B cell (primary cell): ENCODE measurements at regions not wholly inside any gene's neighbourhood (a gene's known extent, or its start where the extent isn't known, plus 50 kb on each side); places are given as distances from the start of the nearest gene placed in this dataset.

Experiments
- ATAC-seq: fragments of 200-7000 bp; cut with Tn5 transposase; one replicate; pipeline ENCODE4 v1.10.0; 2021; ENCODE audit warnings: low read depth, mild to moderate bottlenecking, moderate number of reproducible peaks, moderate library complexity
- CTCF ChIA-PET: fragments of 350-600 bp; sonication (Branson Sonifier 250); formaldehyde crosslinking; loops from one replicate; lab custom pipeline; 2021; ENCODE audit warnings: antibody characterized with exemption, inconsistent platforms; lab: Charles Lee
- POLR2A ChIA-PET: fragments of 350-600 bp; sonication (Branson Sonifier 250); formaldehyde crosslinking; loops from one replicate; lab custom pipeline; 2021; ENCODE audit warnings: antibody characterized with exemption; lab: Charles Lee
- DNase-seq: peaks from one replicate; pipeline ENCODE4 v3.0.0; 2013
- H2AFZ ChIP-seq: 2 replicates; pipeline ENCODE4 v1.6.1; 2012; ENCODE audit warnings: mild to moderate bottlenecking, low read depth, low read length; ENCODE audit not compliant: insufficient read depth, poor library complexity, severe bottlenecking
- H3K27ac ChIP-seq, 2 donors: 1 replicate in 1 of 2; 2 replicates in 1 of 2; pipeline ENCODE4 v1.5.1; 2012 to 2013; ENCODE audit warnings: low read length in 2 of 2, mild to moderate bottlenecking in 2 of 2, moderate library complexity in 1 of 2
- H3K27me3 ChIP-seq, 4 experiments: fragments of 200-600 bp in 1 of 4; sonication (generic) in 1 of 4; replicated peaks in 1 of 4; 1 replicate in 2 of 4; 2 replicates in 2 of 4; pipeline versions ENCODE4 v1.6.1 to v1.7.0; 2013 to 2016; ENCODE audit warnings: low read length in 3 of 4, mild to moderate bottlenecking in 2 of 4, mixed read lengths in 1 of 4, moderate library complexity in 1 of 4; ENCODE audit not compliant: insufficient read depth in 4 of 4, control insufficient read depth in 3 of 4; ENCODE audit errors: control extremely low read depth in 1 of 4
- H3K36me3 ChIP-seq, 2 experiments: replicated peaks in 1 of 2; 1 replicate in 1 of 2; 2 replicates in 1 of 2; pipeline versions ENCODE4 v1.6.1 to v1.7.1; 2013; ENCODE audit warnings: low read length in 1 of 2; ENCODE audit not compliant: insufficient read depth in 2 of 2, control insufficient read depth in 1 of 2; ENCODE audit errors: control extremely low read depth in 1 of 2, extremely low read depth in 1 of 2
- H3K4me1 ChIP-seq, 2 donors: fragments of 200-600 bp in 1 of 2; sonication (generic) in 1 of 2; 1 replicate in 1 of 2; 2 replicates in 1 of 2; pipeline versions ENCODE4 v1.5.1 to v1.6.1; 2013 to 2017; ENCODE audit warnings: low read length in 2 of 2; ENCODE audit not compliant: control insufficient read depth in 2 of 2, insufficient read depth in 2 of 2
- H3K4me2 ChIP-seq: replicated peaks from 2 replicates; pipeline ENCODE3; 2012; ENCODE audit warnings: mild to moderate bottlenecking, low read depth, low read length; ENCODE audit not compliant: poor library complexity, severe bottlenecking
- H3K4me3 ChIP-seq, 5 experiments: fragments of 200-600 bp in 1 of 5; sonication (generic) in 1 of 5; 1 replicate in 3 of 5; 2 replicates in 2 of 5; pipeline versions ENCODE4 v1.5.1 to v1.7.0; 2011 to 2016; ENCODE audit warnings: low read length in 4 of 5, mild to moderate bottlenecking in 4 of 5, low read depth in 2 of 5, control low read depth in 1 of 5, moderate library complexity in 1 of 5; ENCODE audit not compliant: insufficient read depth in 1 of 5; ENCODE audit errors: control extremely low read depth in 1 of 5, extremely low read depth in 1 of 5
- H3K79me2 ChIP-seq: fragments of 200-600 bp; sonication (generic); one replicate; pipeline ENCODE4 v1.6.0; 2016; ENCODE audit warnings: low read length; ENCODE audit not compliant: control insufficient read depth, insufficient read depth
- H3K9ac ChIP-seq: fragments of 200-600 bp; sonication (generic); 2 replicates; pipeline ENCODE4 v1.6.1; 2017; ENCODE audit warnings: mild to moderate bottlenecking, low read length, moderate library complexity
- H3K9me3 ChIP-seq, 3 donors: one replicate each; pipeline versions ENCODE4 v1.6.1 to v1.7.1; 2013; ENCODE audit warnings: low read length in 2 of 3; ENCODE audit not compliant: control insufficient read depth in 2 of 3, insufficient read depth in 1 of 3; ENCODE audit errors: control extremely low read depth in 1 of 3
- H4K20me1 ChIP-seq: 2 replicates; pipeline ENCODE4 v1.6.0; 2012; ENCODE audit warnings: mild to moderate bottlenecking, low read length; ENCODE audit not compliant: insufficient read depth, control insufficient read depth, poor library complexity, severe bottlenecking
- H3K27ac Mint-ChIP-seq: one replicate; pipeline ENCODE4 v1.8.0; 2021; ENCODE audit warnings: mixed read lengths
- H3K27me3 Mint-ChIP-seq: one replicate; pipeline ENCODE4 v1.8.0; 2021; ENCODE audit warnings: mixed read lengths
- H3K4me1 Mint-ChIP-seq: one replicate; pipeline ENCODE4 v1.8.0; 2021; ENCODE audit warnings: mixed read lengths
- H3K4me3 Mint-ChIP-seq: one replicate; pipeline ENCODE4 v1.8.0; 2021; ENCODE audit warnings: mixed read lengths
- H3K9me3 Mint-ChIP-seq: one replicate; pipeline ENCODE4 v1.8.0; 2022; ENCODE audit warnings: mixed read lengths; ENCODE audit not compliant: insufficient read depth
- EZH2 ChIP-seq: IDR thresholded peaks from 2 replicates; pipeline ENCODE4 v1.6.1; 2012; ENCODE audit warnings: borderline replicate concordance, low read depth, mild to moderate bottlenecking, moderate library complexity, low read length; ENCODE audit not compliant: insufficient read depth, poor library complexity, severe bottlenecking
- WGBS: methylation state at CpG from one replicate; pipeline ENCODE4 v1.1.5; 2013; ENCODE audit warnings: missing lambda C conversion rate; ENCODE audit not compliant: insufficient coverage; 5-methylcytosine and 5-hydroxymethylcytosine counted together
- intact Hi-C: fragments of 100-400 bp; cut with micrococcal nuclease; formaldehyde crosslinking; loops from one replicate; pipeline ENCODE4 v1.10.0; 2022
- TF ChIP-seq, protein P1 (sequence below): fragments of 200-600 bp; IDR thresholded peaks from one replicate; pipeline ENCODE4 v1.8.0; 2022; ENCODE audit warnings: antibody characterized with exemption, mild to moderate bottlenecking

DNA sequence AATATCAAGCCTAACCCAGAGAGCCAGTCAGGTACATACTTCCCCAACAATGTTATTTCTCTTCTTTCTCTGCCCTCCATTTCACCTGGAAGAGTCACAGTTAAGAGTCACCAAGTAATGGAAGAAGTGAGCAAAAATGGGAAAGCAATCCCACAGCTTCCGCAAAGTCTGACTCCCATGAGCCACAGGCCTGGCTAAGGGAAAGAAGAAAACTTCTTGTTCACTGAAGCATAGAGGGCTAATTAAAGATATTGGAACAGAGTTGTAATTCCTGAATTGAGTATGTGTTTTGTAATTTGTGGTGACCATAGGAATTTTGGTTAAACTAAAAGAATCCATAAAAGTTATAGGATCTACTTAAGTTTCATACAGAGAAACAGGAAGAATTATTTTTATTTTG is 830.9 kb upstream of the PCDH20 start:
- H3K9me3 Mint-ChIP-seq, result no peaks in the 10 kb centered on the region
- POLR2A ChIA-PET, result no interaction called here
- H4K20me1 ChIP-seq, result no peaks in the 10 kb centered on the region
- H3K36me3 ChIP-seq, result no peaks in the 10 kb centered on the region
- H3K4me3 ChIP-seq, result no peak overlapping the region
- no peak overlapping the region for H3K9ac ChIP-seq
- H2AFZ ChIP-seq, result no peak overlapping the region
- H3K4me3 Mint-ChIP-seq, result no peak overlapping the region
- TF ChIP-seq EZH2, result no peak
- TF ChIP-seq, protein P1, sequence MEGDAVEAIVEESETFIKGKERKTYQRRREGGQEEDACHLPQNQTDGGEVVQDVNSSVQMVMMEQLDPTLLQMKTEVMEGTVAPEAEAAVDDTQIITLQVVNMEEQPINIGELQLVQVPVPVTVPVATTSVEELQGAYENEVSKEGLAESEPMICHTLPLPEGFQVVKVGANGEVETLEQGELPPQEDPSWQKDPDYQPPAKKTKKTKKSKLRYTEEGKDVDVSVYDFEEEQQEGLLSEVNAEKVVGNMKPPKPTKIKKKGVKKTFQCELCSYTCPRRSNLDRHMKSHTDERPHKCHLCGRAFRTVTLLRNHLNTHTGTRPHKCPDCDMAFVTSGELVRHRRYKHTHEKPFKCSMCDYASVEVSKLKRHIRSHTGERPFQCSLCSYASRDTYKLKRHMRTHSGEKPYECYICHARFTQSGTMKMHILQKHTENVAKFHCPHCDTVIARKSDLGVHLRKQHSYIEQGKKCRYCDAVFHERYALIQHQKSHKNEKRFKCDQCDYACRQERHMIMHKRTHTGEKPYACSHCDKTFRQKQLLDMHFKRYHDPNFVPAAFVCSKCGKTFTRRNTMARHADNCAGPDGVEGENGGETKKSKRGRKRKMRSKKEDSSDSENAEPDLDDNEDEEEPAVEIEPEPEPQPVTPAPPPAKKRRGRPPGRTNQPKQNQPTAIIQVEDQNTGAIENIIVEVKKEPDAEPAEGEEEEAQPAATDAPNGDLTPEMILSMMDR, result no peak
- H3K79me2 ChIP-seq, result no peaks in the 10 kb centered on the region
- H3K27ac ChIP-seq, result no peak overlapping the region
- intact Hi-C loops, result no loop called here
- H3K4me1 ChIP-seq, result no peaks in the 10 kb centered on the region
- no peak overlapping the region for H3K27ac Mint-ChIP-seq
- no peak for DNase-seq
- no peak overlapping the region for H3K4me2 ChIP-seq
- H3K4me1 Mint-ChIP-seq, result no peaks in the 10 kb centered on the region
- ATAC-seq, result no peak
- WGBS, result 100% methylated on average over 1 of the region's 1 CpG
- no peaks in the 10 kb centered on the region for H3K27me3 ChIP-seq
- H3K9me3 ChIP-seq, result no peaks in the 10 kb centered on the region
- CTCF ChIA-PET, result no interaction called here
- H3K27me3 Mint-ChIP-seq, result no peaks in the 10 kb centered on the region

DNA sequence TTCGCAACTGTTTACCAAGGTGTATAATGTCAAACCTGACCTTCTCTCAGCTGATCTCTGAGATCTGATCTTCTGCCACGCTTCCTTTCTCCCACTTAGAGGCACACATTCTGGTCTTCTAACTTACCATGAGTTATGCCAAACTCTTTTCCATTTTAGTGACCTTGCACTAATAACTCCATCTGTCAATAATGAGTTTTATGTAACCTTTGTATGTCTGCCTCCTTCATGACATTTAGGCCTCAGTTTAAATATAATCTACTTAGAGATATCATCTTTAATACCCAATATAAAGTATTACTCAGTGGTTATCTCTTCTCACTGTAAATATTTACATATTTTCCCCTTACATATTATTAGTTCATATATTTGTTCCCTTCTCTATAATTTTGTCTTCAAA is 827.5 kb upstream of the PCDH20 start:
- 81% methylated on average over 2 of the region's 2 CpGs for WGBS
- CTCF ChIA-PET, result no interaction called here

More for the DNA sequence above, 827.5 kb upstream of the PCDH20 start:
- no peak for DNase-seq
- TF ChIP-seq, protein P1, result no peak
- TF ChIP-seq EZH2, result no peak
- Mint-ChIP-seq H3K4me3 (no peak overlapping the region), H3K27ac (no peak overlapping the region), H3K9me3 (no peaks in the 10 kb centered on the region), H3K27me3 (no peaks in the 10 kb centered on the region), H3K4me1 (no peaks in the 10 kb centered on the region)
- H3K4me1 ChIP-seq, result no peaks in the 10 kb centered on the region
- H3K9me3 ChIP-seq, result no peaks in the 10 kb centered on the region
- no peak overlapping the region for H3K4me2 ChIP-seq
- no peaks in the 10 kb centered on the region for H3K79me2 ChIP-seq
- no peak overlapping the region for H3K4me3 ChIP-seq
- intact Hi-C loops, result no loop called here
- H2AFZ ChIP-seq, result no peak overlapping the region
- no peaks in the 10 kb centered on the region for H3K36me3 ChIP-seq
- no peaks in the 10 kb centered on the region for H4K20me1 ChIP-seq
- no peaks in the 10 kb centered on the region for H3K27me3 ChIP-seq
- H3K9ac ChIP-seq, result no peak overlapping the region
- no peak overlapping the region for H3K27ac ChIP-seq
- ATAC-seq, result no peak
- POLR2A ChIA-PET, result no interaction called here
